ENCODE measurements at regions not wholly inside any gene's neighbourhood (a gene's known extent, or its start where the extent isn't known, plus 50 kb on each side); places are given as distances from the start of the nearest gene placed in this dataset.

- Histone ChIP-seq H3K27me3 (ENCODE audit: control insufficient read depth, insufficient read depth, low read length) (no peaks in the 10 kb centered on the region), H3K4me3 (ENCODE audit: insufficient read depth, low read depth, low read length) (no peak overlapping the region), H3K36me3 (replicated peaks; ENCODE audit: control insufficient read depth, insufficient read depth, low read length) (no peaks in the 10 kb centered on the region)
- DNase-seq = no peak
Observed at GRCh38 chr2:62343206-62343605, 147.3 kb downstream of the B3GNT2 start.

GRCh38 chr2:62340994-62341484 lies 145.1 kb downstream of the B3GNT2 start:
- DNase-seq = no peak

GRCh38 chr2:62339837-62340236 lies 143.9 kb downstream of the B3GNT2 start:
- H3K36me3 ChIP-seq (replicated peaks; ENCODE audit: control insufficient read depth, insufficient read depth, low read length) = no peaks in the 10 kb centered on the region

More at GRCh38 chr2:62340994-62341484, 145.1 kb downstream of the B3GNT2 start:
- no peaks in the 10 kb centered on the region for H3K36me3 ChIP-seq (replicated peaks; ENCODE audit: control insufficient read depth, insufficient read depth, low read length)
- no peak overlapping the region for H3K4me3 ChIP-seq (ENCODE audit: insufficient read depth, low read depth, low read length)
- H3K27me3 ChIP-seq (ENCODE audit: control insufficient read depth, insufficient read depth, low read length) = no peaks in the 10 kb centered on the region

GRCh38 chr2:62339413-62339812 lies 143.5 kb downstream of the B3GNT2 start:
- no peaks in the 10 kb centered on the region for H3K36me3 ChIP-seq (replicated peaks; ENCODE audit: control insufficient read depth, insufficient read depth, low read length)
- DNase-seq = no peak
- no peak overlapping the region for H3K4me3 ChIP-seq (ENCODE audit: insufficient read depth, low read depth, low read length)
- no peaks in the 10 kb centered on the region for H3K27me3 ChIP-seq (ENCODE audit: control insufficient read depth, insufficient read depth, low read length)

More at GRCh38 chr2:62339837-62340236, 143.9 kb downstream of the B3GNT2 start:
- H3K27me3 ChIP-seq (ENCODE audit: control insufficient read depth, insufficient read depth, low read length) = no peaks in the 10 kb centered on the region
- no peak for DNase-seq
- H3K4me3 ChIP-seq (ENCODE audit: insufficient read depth, low read depth, low read length) = no peak overlapping the region

- H3K4me3 ChIP-seq (ENCODE audit: insufficient read depth, low read depth, low read length) = no peak overlapping the region
- H3K27me3 ChIP-seq (ENCODE audit: control insufficient read depth, insufficient read depth, low read length) = no peaks in the 10 kb centered on the region
- no peak for DNase-seq
- no peaks in the 10 kb centered on the region for H3K36me3 ChIP-seq (replicated peaks; ENCODE audit: control insufficient read depth, insufficient read depth, low read length)
Observed at GRCh38 chr2:62338111-62338510, 142.2 kb downstream of the B3GNT2 start.

- no peak for DNase-seq
- Histone ChIP-seq H3K4me3 (ENCODE audit: insufficient read depth, low read depth, low read length) (no peak overlapping the region), H3K27me3 (ENCODE audit: control insufficient read depth, insufficient read depth, low read length) (no peaks in the 10 kb centered on the region), H3K36me3 (replicated peaks; ENCODE audit: control insufficient read depth, insufficient read depth, low read length) (no peaks in the 10 kb centered on the region)
Observed at GRCh38 chr2:62337403-62337802, 141.5 kb downstream of the B3GNT2 start.

- Histone ChIP-seq H3K27me3 (ENCODE audit: control insufficient read depth, insufficient read depth, low read length) (no peaks in the 10 kb centered on the region), H3K4me3 (ENCODE audit: insufficient read depth, low read depth, low read length) (no peak overlapping the region), H3K36me3 (replicated peaks; ENCODE audit: control insufficient read depth, insufficient read depth, low read length) (no peaks in the 10 kb centered on the region)
- no peak for DNase-seq
Observed at GRCh38 chr2:62335612-62336011, 139.7 kb downstream of the B3GNT2 start.

GRCh38 chr2:62334440-62335058 lies 138.6 kb downstream of the B3GNT2 start:
- no peaks in the 10 kb centered on the region for H3K36me3 ChIP-seq (replicated peaks; ENCODE audit: control insufficient read depth, insufficient read depth, low read length)
- DNase-seq = no peak
- no peak overlapping the region for H3K4me3 ChIP-seq (ENCODE audit: insufficient read depth, low read depth, low read length)
- no peaks in the 10 kb centered on the region for H3K27me3 ChIP-seq (ENCODE audit: control insufficient read depth, insufficient read depth, low read length)

GRCh38 chr2:62334009-62334408 lies 138.1 kb downstream of the B3GNT2 start:
- Histone ChIP-seq H3K4me3 (ENCODE audit: insufficient read depth, low read depth, low read length) (no peak overlapping the region), H3K36me3 (replicated peaks; ENCODE audit: control insufficient read depth, insufficient read depth, low read length) (no peaks in the 10 kb centered on the region), H3K27me3 (ENCODE audit: control insufficient read depth, insufficient read depth, low read length) (no peaks in the 10 kb centered on the region)
- DNase-seq = no peak

- Histone ChIP-seq H3K27me3 (ENCODE audit: control insufficient read depth, insufficient read depth, low read length) (no peaks in the 10 kb centered on the region), H3K36me3 (replicated peaks; ENCODE audit: control insufficient read depth, insufficient read depth, low read length) (no peaks in the 10 kb centered on the region), H3K4me3 (ENCODE audit: insufficient read depth, low read depth, low read length) (no peak overlapping the region)
- no peak for DNase-seq
Observed at GRCh38 chr2:62330959-62331358, 135.0 kb downstream of the B3GNT2 start.

GRCh38 chr2:62329797-62330196 lies 133.9 kb downstream of the B3GNT2 start:
- Histone ChIP-seq H3K36me3 (replicated peaks; ENCODE audit: control insufficient read depth, insufficient read depth, low read length) (no peaks in the 10 kb centered on the region), H3K4me3 (ENCODE audit: insufficient read depth, low read depth, low read length) (no peak overlapping the region)

GRCh38 chr2:62326735-62327134 lies 130.8 kb downstream of the B3GNT2 start:
- no peaks in the 10 kb centered on the region for H3K27me3 ChIP-seq (ENCODE audit: control insufficient read depth, insufficient read depth, low read length)
- H3K4me3 ChIP-seq (ENCODE audit: insufficient read depth, low read depth, low read length) = no peak overlapping the region
- no peak for DNase-seq
- H3K36me3 ChIP-seq (replicated peaks; ENCODE audit: control insufficient read depth, insufficient read depth, low read length) = no peaks in the 10 kb centered on the region

More at GRCh38 chr2:62329797-62330196, 133.9 kb downstream of the B3GNT2 start:
- no peak for DNase-seq
- no peaks in the 10 kb centered on the region for H3K27me3 ChIP-seq (ENCODE audit: control insufficient read depth, insufficient read depth, low read length)

GRCh38 chr2:62325398-62325797 lies 129.5 kb downstream of the B3GNT2 start:
- Histone ChIP-seq H3K4me3 (ENCODE audit: insufficient read depth, low read depth, low read length) (no peak overlapping the region), H3K27me3 (ENCODE audit: control insufficient read depth, insufficient read depth, low read length) (no peaks in the 10 kb centered on the region), H3K36me3 (replicated peaks; ENCODE audit: control insufficient read depth, insufficient read depth, low read length) (no peaks in the 10 kb centered on the region)
- DNase-seq = no peak

GRCh38 chr2:62321380-62322289 lies 125.7 kb downstream of the B3GNT2 start:
- Histone ChIP-seq H3K27me3 (ENCODE audit: control insufficient read depth, insufficient read depth, low read length) (no peaks in the 10 kb centered on the region), H3K36me3 (replicated peaks; ENCODE audit: control insufficient read depth, insufficient read depth, low read length) (no peaks in the 10 kb centered on the region), H3K4me3 (ENCODE audit: insufficient read depth, low read depth, low read length) (no peak overlapping the region)
- peak; percentile 21 for DNase-seq

Measured in H7 (cell line).